ENCODE measurements at regions not wholly inside any gene's neighbourhood (a gene's known extent, or its start where the extent isn't known, plus 50 kb on each side); places are given as distances from the start of the nearest gene placed in this dataset.

GRCh38 chr2:15816674-15817406 is 123.5 kb upstream of the MYCN start:
- H3K9me3 Mint-ChIP-seq, result peaks cover 42% of the 10 kb centered on the region
- no peak overlapping the region for H3K4me3 Mint-ChIP-seq
- H3K36me3 Mint-ChIP-seq (ENCODE audit: low read depth), result no peaks in the 10 kb centered on the region; the same call in 1 of the 2 replicates
- TF ChIP-seq CTCF (IDR thresholded peaks at IDR 0.05), result no peak
- no peaks in the 10 kb centered on the region for H3K4me1 Mint-ChIP-seq (ENCODE audit: low read depth)
- DNase-seq, result no peak
- no peak overlapping the region for H3K27ac Mint-ChIP-seq
- peaks cover 5% of the 10 kb centered on the region for H3K27me3 Mint-ChIP-seq (ENCODE audit: insufficient read depth)

- no peaks in the 10 kb centered on the region; the same call in 1 of the 2 replicates for H3K36me3 Mint-ChIP-seq (ENCODE audit: low read depth)
Observed at GRCh38 chr2:15817748-15818147, 122.6 kb upstream of the MYCN start.

GRCh38 chr2:15818318-15818753 is 122.0 kb upstream of the MYCN start:
- Mint-ChIP-seq H3K27me3 (ENCODE audit: insufficient read depth) (peaks cover 5% of the 10 kb centered on the region), H3K4me3 (no peak overlapping the region), H3K27ac (no peak overlapping the region), H3K9me3 (peaks cover 31% of the 10 kb centered on the region), H3K4me1 (ENCODE audit: low read depth) (no peaks in the 10 kb centered on the region), H3K36me3 (ENCODE audit: low read depth) (no peaks in the 10 kb centered on the region)
- no peak for DNase-seq
- no peak for TF ChIP-seq CTCF (IDR thresholded peaks at IDR 0.05)

More at GRCh38 chr2:15817748-15818147, 122.6 kb upstream of the MYCN start:
- H3K27me3 Mint-ChIP-seq (ENCODE audit: insufficient read depth), result peaks cover 5% of the 10 kb centered on the region
- no peak for DNase-seq
- no peak for TF ChIP-seq CTCF (IDR thresholded peaks at IDR 0.05)
- no peaks in the 10 kb centered on the region for H3K4me1 Mint-ChIP-seq (ENCODE audit: low read depth)
- no peak overlapping the region for H3K4me3 Mint-ChIP-seq
- H3K9me3 Mint-ChIP-seq, result peaks cover 35% of the 10 kb centered on the region
- H3K27ac Mint-ChIP-seq, result no peak overlapping the region

- Mint-ChIP-seq H3K27me3 (ENCODE audit: insufficient read depth) (peaks cover 5% of the 10 kb centered on the region), H3K4me3 (no peak overlapping the region), H3K4me1 (ENCODE audit: low read depth) (no peaks in the 10 kb centered on the region), H3K9me3 (peaks cover 30% of the 10 kb centered on the region), H3K36me3 (ENCODE audit: low read depth) (no peaks in the 10 kb centered on the region), H3K27ac (no peak overlapping the region)
- no peak for DNase-seq
- no peak for TF ChIP-seq CTCF (IDR thresholded peaks at IDR 0.05)
Observed at GRCh38 chr2:15818881-15819280, 121.5 kb upstream of the MYCN start.

- H3K4me3 Mint-ChIP-seq, result no peak overlapping the region
- no peak for TF ChIP-seq CTCF (IDR thresholded peaks at IDR 0.05)
- peaks cover 7% of the 10 kb centered on the region for H3K27me3 Mint-ChIP-seq (ENCODE audit: insufficient read depth)
- no peak for DNase-seq
- no peaks in the 10 kb centered on the region for H3K4me1 Mint-ChIP-seq (ENCODE audit: low read depth)
- H3K27ac Mint-ChIP-seq, result no peak overlapping the region
- no peaks in the 10 kb centered on the region for H3K36me3 Mint-ChIP-seq (ENCODE audit: low read depth)
- H3K9me3 Mint-ChIP-seq, result peaks cover 24% of the 10 kb centered on the region
Observed at GRCh38 chr2:15819562-15820256, 120.6 kb upstream of the MYCN start.
